HT-29 (cell line): ENCODE measurements at regions not wholly inside any gene's neighbourhood (a gene's known extent, or its start where the extent isn't known, plus 50 kb on each side); places are given as distances from the start of the nearest gene placed in this dataset.
"Not testable (repeated sequence)": the region's sequence is repeated elsewhere in the genome, so short reads cannot be mapped to it uniquely, and the experiment has no call there.

Experiments
- DNase-seq: peaks from one replicate; pipeline ENCODE4 v3.0.0-alpha.2; 2015; ENCODE audit warnings: low spot score

GRCh38 chr9:108283696-108284095 is 572.1 kb downstream of the ACTL7B start:
- no peak for DNase-seq

GRCh38 chr9:108282872-108283271 is 572.9 kb downstream of the ACTL7B start:
- DNase-seq: peak; percentile 22

GRCh38 chr9:108281696-108282095 is 574.1 kb downstream of the ACTL7B start:
- DNase-seq: no peak

GRCh38 chr9:108278341-108278740 is 577.4 kb downstream of the ACTL7B start:
- DNase-seq: no peak

- no peak for DNase-seq
Measured at GRCh38 chr9:108277216-108277615, 578.6 kb downstream of the ACTL7B start.

- no peak for DNase-seq
Measured at GRCh38 chr9:108275906-108276305, 579.9 kb downstream of the ACTL7B start.

- no peak for DNase-seq
Measured at GRCh38 chr9:108274971-108275370, 580.8 kb downstream of the ACTL7B start.

- no peak for DNase-seq
Measured at GRCh38 chr9:108273988-108274387, 581.8 kb downstream of the ACTL7B start.

GRCh38 chr9:108272349-108272899 is 583.4 kb downstream of the ACTL7B start:
- peak; percentile 84 for DNase-seq

GRCh38 chr9:108271646-108272348 is 584.0 kb downstream of the ACTL7B start:
- peak; percentile 84 for DNase-seq

- no peak for DNase-seq
Measured at GRCh38 chr9:108271236-108271635, 584.5 kb downstream of the ACTL7B start.

GRCh38 chr9:108270561-108270960 is 585.2 kb downstream of the ACTL7B start:
- DNase-seq: no peak

GRCh38 chr9:108270051-108270450 is 585.7 kb downstream of the ACTL7B start:
- peak; percentile 46 for DNase-seq

GRCh38 chr9:108269371-108269770 is 586.4 kb downstream of the ACTL7B start:
- no peak for DNase-seq

GRCh38 chr9:108265065-108265464 is 590.7 kb downstream of the ACTL7B start:
- no peak for DNase-seq

GRCh38 chr9:108264093-108264492 is 591.7 kb downstream of the ACTL7B start:
- no peak for DNase-seq

GRCh38 chr9:108262836-108263235 is 593.0 kb downstream of the ACTL7B start:
- no peak for DNase-seq

- DNase-seq: no peak
Measured at GRCh38 chr9:108259917-108260675, 595.7 kb downstream of the ACTL7B start.

- no peak for DNase-seq
Measured at GRCh38 chr9:108258640-108259039, 597.1 kb downstream of the ACTL7B start.

GRCh38 chr9:108257382-108257781 is 598.4 kb downstream of the ACTL7B start:
- no peak for DNase-seq

GRCh38 chr9:108254236-108254635 is 601.5 kb downstream of the ACTL7B start:
- no peak for DNase-seq

GRCh38 chr9:108247391-108247790 is 608.4 kb downstream of the ACTL7B start:
- DNase-seq: not testable (repeated sequence)

GRCh38 chr9:108245901-108246300 is 609.9 kb downstream of the ACTL7B start:
- DNase-seq: no peak
